Occipital lobe (tissue), 1 donor: ENCODE measurements at regions not wholly inside any gene's neighbourhood (a gene's known extent, or its start where the extent isn't known, plus 50 kb on each side); places are given as distances from the start of the nearest gene placed in this dataset.

Source experiments
- DNase-seq: peaks from one replicate; lab custom pipeline; 2025; lab: John Stamatoyannopoulos, UW

- no peak for DNase-seq
Measured at GRCh38 chr2:136245211-136245610, 127.3 kb upstream of the CXCR4 start.

DNA sequence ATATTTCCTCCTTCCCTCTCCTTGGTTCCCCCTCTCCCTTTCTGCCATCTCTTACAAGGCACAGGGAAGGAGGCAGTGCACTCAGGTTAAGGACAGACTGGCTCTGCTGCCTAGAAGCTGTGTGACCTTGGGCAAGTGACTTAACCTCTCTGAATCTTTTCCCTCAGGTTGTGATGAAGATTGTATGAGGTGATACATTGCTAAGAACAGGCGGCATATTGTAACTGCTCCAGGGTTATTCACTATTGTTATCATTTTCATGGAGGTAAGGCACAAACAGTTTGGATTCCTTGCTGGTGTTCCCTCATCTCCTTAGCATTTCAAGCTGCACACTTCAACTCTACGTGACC is 126.6 kb upstream of the CXCR4 start:
- no peak for DNase-seq

DNA sequence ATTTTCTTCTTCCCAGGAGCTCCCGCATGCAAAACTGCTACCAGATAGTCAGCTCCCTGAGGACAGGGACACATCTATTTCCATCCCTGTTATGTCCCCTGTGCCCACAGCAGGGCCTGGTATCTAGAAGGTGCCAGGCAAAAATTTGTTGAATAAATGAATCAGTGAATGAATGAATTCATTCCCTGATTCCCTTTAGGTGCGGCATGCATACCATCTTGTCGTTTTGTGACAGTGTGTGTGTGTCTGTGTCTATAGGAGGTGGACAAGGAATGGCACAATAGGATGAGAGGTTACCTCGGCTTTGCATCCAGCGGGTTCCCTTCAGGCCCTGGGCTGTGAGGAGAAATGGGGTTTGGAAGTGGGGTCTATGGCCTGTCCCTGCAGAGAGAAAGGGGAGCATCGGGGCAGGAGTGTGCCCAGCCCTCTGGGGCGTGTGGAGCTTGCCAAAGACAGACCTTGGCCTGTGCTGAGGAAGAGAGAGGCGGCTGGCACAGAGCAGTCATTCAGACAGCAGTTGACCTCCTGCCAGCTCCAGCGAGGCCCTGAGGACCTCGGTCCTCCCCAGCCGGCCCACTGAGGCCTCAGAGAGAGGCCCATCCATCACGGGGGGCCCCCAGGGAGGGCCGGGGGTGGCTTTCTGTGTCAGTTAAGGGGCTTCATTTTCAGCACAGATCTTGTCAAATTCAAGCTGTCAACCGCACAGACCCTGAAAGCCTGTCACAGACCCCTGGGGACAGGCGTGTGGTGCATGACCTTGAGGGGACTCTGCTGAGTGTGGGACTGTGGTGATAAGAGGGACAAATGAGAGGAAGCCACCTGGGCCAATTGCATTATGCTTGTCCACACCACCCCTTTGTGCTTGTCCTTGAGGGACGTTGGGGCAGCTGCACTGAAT is 125.9 kb upstream of the CXCR4 start:
- DNase-seq: no peak

GRCh38 chr2:136242687-136243277 is 124.8 kb upstream of the CXCR4 start:
- DNase-seq: no peak

GRCh38 chr2:136242100-136242499 is 124.2 kb upstream of the CXCR4 start:
- DNase-seq: no peak

- DNase-seq: no peak
Measured at GRCh38 chr2:136239079-136239685, 121.2 kb upstream of the CXCR4 start.

DNA sequence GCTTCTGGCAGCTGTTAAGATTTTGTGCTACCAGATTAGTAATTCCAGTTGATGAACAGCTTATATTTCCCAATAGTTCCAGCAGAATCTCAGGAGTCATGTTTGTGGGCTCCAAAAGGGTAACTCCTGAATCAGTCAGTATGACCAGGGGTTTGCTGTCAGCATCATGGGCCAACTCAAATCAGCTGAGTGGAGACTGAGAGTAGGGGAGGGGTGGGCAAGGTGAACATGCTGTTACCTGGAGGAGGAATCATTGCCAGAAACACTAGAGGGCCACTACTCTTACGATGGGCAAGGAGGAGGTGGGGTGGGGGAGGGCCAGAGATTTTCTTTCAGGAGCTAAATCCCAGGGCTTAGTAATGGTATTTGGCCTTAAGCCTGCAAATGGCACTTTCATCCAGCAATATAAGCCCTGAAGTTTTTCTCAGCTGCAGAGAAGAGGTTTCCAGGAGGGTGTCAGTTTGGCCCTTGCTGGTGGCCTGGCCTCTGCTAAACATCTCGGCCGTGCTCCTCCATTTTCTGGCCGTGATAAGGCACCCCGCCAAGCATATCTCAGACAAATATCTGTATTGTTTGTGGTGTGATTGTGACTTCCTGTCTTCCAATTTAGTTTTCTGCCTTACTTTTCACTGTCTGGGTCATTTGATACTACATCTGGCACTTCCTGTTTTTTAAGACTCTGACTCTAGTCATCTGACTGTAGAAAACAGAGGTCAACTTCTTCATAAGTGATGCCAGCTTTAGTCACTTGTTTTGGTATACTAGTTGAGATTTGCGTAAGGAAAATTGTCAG is 120.5 kb upstream of the CXCR4 start:
- DNase-seq: no peak

DNA sequence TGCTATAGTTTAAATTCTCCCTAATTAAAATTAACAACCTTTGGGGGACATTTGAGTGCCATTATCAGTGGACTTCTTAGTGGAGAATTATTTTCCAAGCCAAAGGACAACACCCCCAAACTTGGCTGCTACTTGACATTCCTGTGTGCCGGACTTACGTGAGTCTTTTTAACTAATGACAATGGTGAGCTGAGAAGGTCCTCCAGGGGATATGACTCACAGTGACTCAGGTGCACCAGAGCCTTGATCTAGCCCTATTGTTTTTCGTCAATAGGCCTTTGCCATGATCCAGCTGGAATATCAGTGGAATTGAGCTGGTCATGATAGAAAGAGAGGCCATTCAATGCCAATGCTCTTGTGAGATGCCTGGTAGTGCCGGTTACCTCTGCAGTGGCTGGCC is 118.1 kb upstream of the CXCR4 start:
- no peak for DNase-seq

DNA sequence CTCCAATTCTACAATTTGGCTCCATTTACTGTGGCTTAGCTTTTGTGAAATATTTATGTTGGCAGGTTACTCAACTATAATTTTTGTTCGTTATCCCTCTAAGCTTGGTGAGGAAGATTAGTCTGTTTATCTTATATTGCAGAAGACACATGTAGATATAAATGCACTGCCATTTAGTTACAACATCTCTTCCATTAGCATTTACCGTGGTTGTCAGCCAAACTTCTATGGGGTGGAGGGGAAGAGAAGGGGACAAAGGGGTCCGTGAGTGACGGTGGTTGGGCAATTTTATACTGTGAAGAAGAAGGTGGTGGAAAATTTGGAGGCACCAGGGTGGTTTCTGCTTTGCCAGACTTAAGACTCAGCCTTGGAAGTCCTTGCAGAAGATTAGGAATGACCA is 117.6 kb upstream of the CXCR4 start:
- DNase-seq: no peak

DNA sequence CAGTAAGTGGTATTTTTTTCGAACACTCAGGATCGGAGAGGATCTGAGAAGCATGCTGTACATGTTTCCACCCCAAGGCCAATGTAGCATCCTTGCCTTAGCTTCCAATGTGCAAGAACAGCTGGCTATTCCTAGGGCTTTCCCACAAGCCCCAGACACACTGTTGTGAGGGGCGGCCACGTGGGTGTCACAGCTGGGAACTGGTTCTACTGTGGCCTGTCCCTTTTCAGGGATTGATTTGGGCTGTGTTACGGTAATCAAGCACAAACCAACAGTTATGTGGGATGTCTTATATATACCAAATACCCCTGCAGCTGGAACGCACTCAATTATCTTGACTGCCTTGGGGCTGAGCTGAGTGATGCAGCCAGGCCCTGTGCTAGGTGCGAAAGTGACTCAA is 116.3 kb upstream of the CXCR4 start:
- DNase-seq: no peak

GRCh38 chr2:136233298-136233697 is 115.3 kb upstream of the CXCR4 start:
- DNase-seq: no peak

GRCh38 chr2:136232456-136233172 is 114.7 kb upstream of the CXCR4 start:
- DNase-seq: no peak

GRCh38 chr2:136230464-136230863 is 112.5 kb upstream of the CXCR4 start:
- DNase-seq: no peak

DNA sequence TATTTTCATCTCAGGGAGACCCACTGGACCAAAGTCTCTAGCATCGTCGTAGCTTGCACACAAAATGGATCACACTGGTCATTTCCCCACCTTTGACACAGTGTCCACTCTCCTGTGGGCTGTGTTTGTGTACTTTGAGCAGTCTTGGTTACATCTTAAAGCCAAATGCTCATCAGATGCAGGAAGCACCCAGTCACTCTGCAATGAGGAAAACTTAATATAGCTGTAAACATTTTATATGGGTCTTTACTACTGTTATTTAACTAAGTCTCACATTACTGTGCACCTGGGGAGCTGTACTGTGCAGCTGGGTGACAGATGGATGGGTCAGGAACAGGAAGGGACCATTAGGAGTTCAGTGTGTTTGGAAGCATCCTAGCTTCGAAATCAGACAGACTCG is 109.0 kb upstream of the CXCR4 start:
- DNase-seq: no peak

- DNase-seq: no peak
Measured at GRCh38 chr2:136225950-136226835, 108.2 kb upstream of the CXCR4 start.

DNA sequence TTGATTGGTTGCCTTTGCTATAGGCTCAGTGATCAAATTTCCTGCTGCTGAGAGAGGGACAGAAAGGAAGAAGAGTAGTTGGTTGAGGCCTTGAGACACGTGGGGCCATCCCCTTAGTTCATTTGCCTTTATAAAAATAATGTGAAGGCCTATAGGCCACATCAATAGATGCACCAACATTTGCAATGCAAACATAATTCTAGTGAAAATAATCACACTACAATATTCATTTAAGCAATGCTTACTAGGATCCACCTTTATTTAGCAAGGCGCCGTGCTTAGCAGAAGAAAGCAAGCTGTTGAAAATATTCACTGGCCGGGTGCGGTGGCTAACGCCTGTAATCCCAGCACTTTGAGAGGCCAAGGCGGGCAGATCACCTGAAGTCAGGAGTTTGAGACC is 105.3 kb upstream of the CXCR4 start:
- DNase-seq: no peak

- DNase-seq: no peak
Measured at GRCh38 chr2:136222862-136223261, 104.9 kb upstream of the CXCR4 start.

- DNase-seq: no peak
Measured at GRCh38 chr2:136221026-136221425, 103.1 kb upstream of the CXCR4 start.

GRCh38 chr2:136219963-136220362 is 102.0 kb upstream of the CXCR4 start:
- DNase-seq: no peak

- no peak for DNase-seq
Measured at GRCh38 chr2:136219341-136219740, 101.4 kb upstream of the CXCR4 start.
